ENCODE measurements at regions not wholly inside any gene's neighbourhood (a gene's known extent, or its start where the extent isn't known, plus 50 kb on each side); places are given as distances from the start of the nearest gene placed in this dataset.

- no peak overlapping the region for H3K4me2 ChIP-seq (ENCODE audit: low read length)
Measured at GRCh38 chr5:63822614-63823013, 139.6 kb downstream of the HTR1A start.

GRCh38 chr5:63820577-63820976, 141.7 kb downstream of the HTR1A start:
- H3K36me3 ChIP-seq (ENCODE audit: insufficient read depth, low read length), result no peaks in the 10 kb centered on the region
- no peak overlapping the region for H3K9ac ChIP-seq (ENCODE audit: low read length)
- no peaks in the 10 kb centered on the region for H3F3A ChIP-seq (ENCODE audit: insufficient read depth, low read length, poor library complexity, severe bottlenecking)
- no peaks in the 10 kb centered on the region for H3K9me3 ChIP-seq (ENCODE audit: low read length)
- H3K27ac ChIP-seq (ENCODE audit: low read length), result no peak overlapping the region
- no peaks in the 10 kb centered on the region for H4K20me1 ChIP-seq (ENCODE audit: insufficient read depth)
- no peaks in the 10 kb centered on the region for H3K27me3 ChIP-seq (ENCODE audit: insufficient read depth, low read depth, low read length)
- H2AFZ ChIP-seq (ENCODE audit: low read depth, low read length), result no peak overlapping the region
- TF ChIP-seq REST (IDR thresholded peaks at IDR 0.05; ENCODE audit: borderline replicate concordance) (no peak), SMC3 (conservative IDR thresholded peaks at IDR 0.05; ENCODE audit: poor library complexity) (no peak), RAD21 (conservative IDR thresholded peaks at IDR 0.05) (no peak), MXI1 (conservative IDR thresholded peaks at IDR 0.05; ENCODE audit: poor library complexity, severe bottlenecking) (no peak), EZH2 (IDR thresholded peaks at IDR 0.05; ENCODE audit: borderline replicate concordance, insufficient read depth, low read length, poor library complexity, severe bottlenecking) (no peak), POLR2AphosphoS5 (IDR thresholded peaks at IDR 0.05) (no peak), CTCF (IDR thresholded peaks at IDR 0.05; ENCODE audit: poor library complexity, severe bottlenecking) (no peak), TAF1 (IDR thresholded peaks at IDR 0.05; ENCODE audit: low read depth) (no peak), EP300 (conservative IDR thresholded peaks at IDR 0.05; ENCODE audit: poor library complexity, severe bottlenecking) (no peak)
- H3K9me2 ChIP-seq (ENCODE audit: insufficient read depth, low read length), result no peaks in the 10 kb centered on the region
- no peak overlapping the region for H3K4me3 ChIP-seq (ENCODE audit: low read length)
- no peak overlapping the region for H3K4me2 ChIP-seq (ENCODE audit: low read length)
- no peaks in the 10 kb centered on the region for H3K79me2 ChIP-seq (replicated peaks; ENCODE audit: insufficient read depth, low read length)

More at GRCh38 chr5:63822614-63823013, 139.6 kb downstream of the HTR1A start:
- Histone ChIP-seq H3K9me2 (ENCODE audit: insufficient read depth, low read length) (no peaks in the 10 kb centered on the region), H3K36me3 (ENCODE audit: insufficient read depth, low read length) (no peaks in the 10 kb centered on the region), H3K27ac (ENCODE audit: low read length) (no peak overlapping the region), H3K79me2 (replicated peaks; ENCODE audit: insufficient read depth, low read length) (no peaks in the 10 kb centered on the region), H2AFZ (ENCODE audit: low read depth, low read length) (no peak overlapping the region), H3K9ac (ENCODE audit: low read length) (no peak overlapping the region), H3K27me3 (ENCODE audit: insufficient read depth, low read depth, low read length) (no peaks in the 10 kb centered on the region), H4K20me1 (ENCODE audit: insufficient read depth) (no peaks in the 10 kb centered on the region), H3K9me3 (ENCODE audit: low read length) (no peaks in the 10 kb centered on the region), H3F3A (ENCODE audit: insufficient read depth, low read length, poor library complexity, severe bottlenecking) (no peaks in the 10 kb centered on the region), H3K4me3 (ENCODE audit: low read length) (no peak overlapping the region)
- TF ChIP-seq RAD21 (conservative IDR thresholded peaks at IDR 0.05), result peak; percentile 35
- TF ChIP-seq EP300 (conservative IDR thresholded peaks at IDR 0.05; ENCODE audit: poor library complexity, severe bottlenecking), result no peak
- no peak for TF ChIP-seq TAF1 (IDR thresholded peaks at IDR 0.05; ENCODE audit: low read depth)
- peak; percentile 22 for TF ChIP-seq SMC3 (conservative IDR thresholded peaks at IDR 0.05; ENCODE audit: poor library complexity)
